Right atrium auricular region (tissue), 2 donors: ENCODE measurements at regions not wholly inside any gene's neighbourhood (a gene's known extent, or its start where the extent isn't known, plus 50 kb on each side); places are given as distances from the start of the nearest gene placed in this dataset.

Experiments used
- DNase-seq: peaks from one replicate; pipeline ENCODE4 v3.0.0-alpha.2; 2019; ENCODE audit warnings: low spot score
- H3K27ac ChIP-seq, 2 donors: fragments of 200-600 bp; sonication (generic); 1 replicate in 1 of 2; 2 replicates in 1 of 2; pipeline ENCODE4 v1.5.1; 2016 to 2019
- H3K27me3 ChIP-seq, 2 donors: fragments of 200-600 bp; sonication (generic); one replicate each; pipeline versions ENCODE4 v1.5.1 to v1.6.0; 2017 to 2019
- H3K36me3 ChIP-seq: fragments of 200-600 bp; sonication (generic); one replicate; pipeline ENCODE4 v1.5.1; 2016
- H3K4me1 ChIP-seq, 2 donors: fragments of 200-600 bp; sonication (generic); one replicate each; pipeline versions ENCODE4 v1.5.1 to v1.6.0; 2017 to 2019
- H3K4me3 ChIP-seq, 2 donors: fragments of 200-600 bp; sonication (generic); 1 replicate in 1 of 2; 2 replicates in 1 of 2; pipeline ENCODE4 v1.5.1; 2017 to 2019; ENCODE audit warnings: mild to moderate bottlenecking in 1 of 2, moderate library complexity in 1 of 2
- H3K9me3 ChIP-seq, 2 donors: fragments of 200-600 bp; sonication (generic); one replicate each; pipeline ENCODE4 v1.5.1; 2019
- TF ChIP-seq, protein P1 (sequence below), 2 donors: fragments of 200-600 bp; sonication (generic); IDR thresholded peaks; one replicate each; pipeline ENCODE4 v1.5.1; 2019; ENCODE audit warnings: antibody characterized with exemption in 2 of 2

GRCh38 chr5:155418960-155419579 lies 405.5 kb downstream of the KIF4B start:
- H3K27me3 ChIP-seq = no peaks in the 10 kb centered on the region
- TF ChIP-seq, protein P1, sequence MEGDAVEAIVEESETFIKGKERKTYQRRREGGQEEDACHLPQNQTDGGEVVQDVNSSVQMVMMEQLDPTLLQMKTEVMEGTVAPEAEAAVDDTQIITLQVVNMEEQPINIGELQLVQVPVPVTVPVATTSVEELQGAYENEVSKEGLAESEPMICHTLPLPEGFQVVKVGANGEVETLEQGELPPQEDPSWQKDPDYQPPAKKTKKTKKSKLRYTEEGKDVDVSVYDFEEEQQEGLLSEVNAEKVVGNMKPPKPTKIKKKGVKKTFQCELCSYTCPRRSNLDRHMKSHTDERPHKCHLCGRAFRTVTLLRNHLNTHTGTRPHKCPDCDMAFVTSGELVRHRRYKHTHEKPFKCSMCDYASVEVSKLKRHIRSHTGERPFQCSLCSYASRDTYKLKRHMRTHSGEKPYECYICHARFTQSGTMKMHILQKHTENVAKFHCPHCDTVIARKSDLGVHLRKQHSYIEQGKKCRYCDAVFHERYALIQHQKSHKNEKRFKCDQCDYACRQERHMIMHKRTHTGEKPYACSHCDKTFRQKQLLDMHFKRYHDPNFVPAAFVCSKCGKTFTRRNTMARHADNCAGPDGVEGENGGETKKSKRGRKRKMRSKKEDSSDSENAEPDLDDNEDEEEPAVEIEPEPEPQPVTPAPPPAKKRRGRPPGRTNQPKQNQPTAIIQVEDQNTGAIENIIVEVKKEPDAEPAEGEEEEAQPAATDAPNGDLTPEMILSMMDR (IDR thresholded peaks at IDR 0.05) = no peak

DNA sequence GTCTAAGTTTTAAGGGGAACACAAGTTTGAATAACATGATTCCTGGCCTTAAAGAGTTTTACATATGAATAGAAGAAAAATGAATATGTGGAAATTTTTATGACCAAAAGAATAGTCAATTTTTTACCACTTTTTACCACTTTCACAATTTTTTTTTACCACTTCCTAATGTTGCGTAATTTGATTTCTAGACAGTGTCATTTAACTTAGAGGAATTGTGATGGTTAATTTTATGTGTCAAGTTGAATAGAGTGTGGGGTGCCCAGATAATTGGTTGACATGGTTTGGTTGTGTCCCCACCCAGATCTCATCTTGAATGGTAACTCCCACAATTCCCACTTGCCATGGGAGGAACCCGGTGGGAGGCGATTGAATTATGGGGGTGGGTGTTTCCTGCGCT lies 416.6 kb downstream of the KIF4B start:
- TF ChIP-seq, protein P1 (IDR thresholded peaks at IDR 0.05) = no peak
- H3K27me3 ChIP-seq = no peaks in the 10 kb centered on the region
- H3K4me3 ChIP-seq = no peak overlapping the region
- H3K4me1 ChIP-seq = no peaks in the 10 kb centered on the region
- no peak for DNase-seq
- no peaks in the 10 kb centered on the region for H3K9me3 ChIP-seq
- no peaks in the 10 kb centered on the region for H3K36me3 ChIP-seq
- H3K27ac ChIP-seq = no peak overlapping the region

More at GRCh38 chr5:155418960-155419579, 405.5 kb downstream of the KIF4B start:
- no peaks in the 10 kb centered on the region for H3K4me1 ChIP-seq
- DNase-seq = no peak
- no peaks in the 10 kb centered on the region for H3K9me3 ChIP-seq
- H3K27ac ChIP-seq = no peak overlapping the region
- H3K36me3 ChIP-seq = no peaks in the 10 kb centered on the region
- no peak overlapping the region for H3K4me3 ChIP-seq

- Histone ChIP-seq H3K4me3 (no peak overlapping the region), H3K27ac (no peak overlapping the region), H3K4me1 (no peaks in the 10 kb centered on the region), H3K9me3 (no peaks in the 10 kb centered on the region), H3K27me3 (no peaks in the 10 kb centered on the region), H3K36me3 (no peaks in the 10 kb centered on the region)
- TF ChIP-seq, protein P1 (IDR thresholded peaks at IDR 0.05) = no peak
- no peak for DNase-seq
Observed at GRCh38 chr5:155434267-155434666, 420.7 kb downstream of the KIF4B start.

DNA sequence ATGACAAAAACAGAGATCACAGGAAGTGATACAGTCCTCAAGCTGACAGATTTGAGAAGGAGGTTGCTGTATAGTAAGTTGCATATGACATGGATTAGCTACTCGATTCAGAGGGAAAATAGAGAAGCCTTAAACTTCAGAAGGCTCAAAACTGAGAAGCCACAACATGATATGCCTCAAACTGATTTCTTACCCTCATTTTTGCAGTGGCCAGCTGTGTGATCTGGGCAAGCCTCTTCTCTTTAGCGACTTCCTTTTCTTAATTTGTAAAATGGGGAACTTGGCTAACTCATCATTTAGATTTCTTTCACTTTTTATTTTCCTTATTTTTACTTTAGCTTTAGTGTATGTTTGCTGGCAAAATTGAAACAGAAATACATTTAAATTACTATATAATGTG lies 421.1 kb downstream of the KIF4B start:
- Histone ChIP-seq H3K36me3 (no peaks in the 10 kb centered on the region), H3K27me3 (no peaks in the 10 kb centered on the region), H3K27ac (no peak overlapping the region), H3K9me3 (no peaks in the 10 kb centered on the region), H3K4me1 (no peaks in the 10 kb centered on the region), H3K4me3 (no peak overlapping the region)
- no peak for DNase-seq
- TF ChIP-seq, protein P1 (IDR thresholded peaks at IDR 0.05) = no peak

DNA sequence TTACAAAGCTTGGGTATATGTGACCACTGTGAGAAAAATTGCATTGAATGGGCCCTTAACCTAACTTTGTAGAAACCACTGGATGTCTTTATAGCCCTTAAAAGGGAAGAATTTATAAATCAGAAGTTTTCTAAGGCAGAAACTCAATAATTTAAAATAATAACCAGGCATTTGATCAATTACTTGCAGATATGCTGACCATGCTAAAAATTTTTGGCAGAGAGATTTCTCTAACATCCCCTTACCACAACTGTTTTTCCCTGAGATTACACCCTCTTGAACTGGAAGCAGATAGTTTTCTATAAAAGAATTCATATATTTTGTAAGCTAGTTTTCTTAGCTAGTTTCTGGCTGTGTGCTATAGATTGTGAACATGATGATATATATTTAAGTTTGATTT lies 428.3 kb downstream of the KIF4B start:
- H3K27me3 ChIP-seq = no peaks in the 10 kb centered on the region
- H3K9me3 ChIP-seq = no peaks in the 10 kb centered on the region
- DNase-seq = no peak
- no peak overlapping the region for H3K27ac ChIP-seq
- no peaks in the 10 kb centered on the region for H3K36me3 ChIP-seq
- no peak overlapping the region for H3K4me3 ChIP-seq
- H3K4me1 ChIP-seq = no peaks in the 10 kb centered on the region
- TF ChIP-seq, protein P1 (IDR thresholded peaks at IDR 0.05) = no peak

GRCh38 chr5:155451106-155451505 lies 437.6 kb downstream of the KIF4B start:
- no peaks in the 10 kb centered on the region for H3K4me1 ChIP-seq
- H3K27ac ChIP-seq = no peak overlapping the region
- no peaks in the 10 kb centered on the region for H3K36me3 ChIP-seq
- H3K4me3 ChIP-seq = no peak overlapping the region
- H3K27me3 ChIP-seq = no peaks in the 10 kb centered on the region
- H3K9me3 ChIP-seq = no peaks in the 10 kb centered on the region
- DNase-seq = no peak
- TF ChIP-seq, protein P1 (IDR thresholded peaks at IDR 0.05) = no peak
